SK-N-SH treated with all-trans-retinoic acid at 6 μM for 48 hours (cell line): ENCODE measurements at regions not wholly inside any gene's neighbourhood (a gene's known extent, or its start where the extent isn't known, plus 50 kb on each side); places are given as distances from the start of the nearest gene placed in this dataset.

Experiments
- ATAC-seq: fragments of 200-7000 bp; cut with Tn5 transposase; 3 replicates; pipeline ENCODE4 v1.9.1; 2020; ENCODE audit warnings: mild to moderate bottlenecking, moderate library complexity
- ARNTL ChIP-seq: fragments of 450-650 bp; formaldehyde crosslinking; IDR thresholded peaks from 2 replicates; pipeline ENCODE4 v1.5.0; 2020; ENCODE audit warnings: low read depth, mild to moderate bottlenecking, moderate library complexity, borderline replicate concordance
- BACH2 ChIP-seq: fragments of 250-450 bp; sonication (Bioruptor Pico); IDR thresholded peaks from 2 replicates; pipeline ENCODE4 v1.9.0; 2021; ENCODE audit warnings: mild to moderate bottlenecking, borderline replicate concordance
- CREB5 ChIP-seq: fragments of 250-450 bp; sonication (Bioruptor Pico); IDR thresholded peaks from 2 replicates; pipeline ENCODE4 v1.5.1; 2020; ENCODE audit warnings: low read depth, mild to moderate bottlenecking, moderate library complexity
- CSDC2 ChIP-seq: fragments of 250-450 bp; sonication (Bioruptor Pico); IDR thresholded peaks from 2 replicates; pipeline ENCODE4 v1.5.0; 2020; ENCODE audit warnings: mild to moderate bottlenecking, moderate library complexity
- CSRNP3 ChIP-seq: fragments of 250-450 bp; sonication (Bioruptor Pico); IDR thresholded peaks from 2 replicates; pipeline ENCODE4 v1.5.1; 2021; ENCODE audit warnings: mild to moderate bottlenecking, moderate library complexity
- GLIS3 ChIP-seq: fragments of 250-450 bp; sonication (Bioruptor Pico); IDR thresholded peaks from 2 replicates; pipeline ENCODE4 v1.5.0; 2020; ENCODE audit warnings: mild to moderate bottlenecking, moderate library complexity
- ISL1 ChIP-seq: fragments of 250-450 bp; sonication (Bioruptor Pico); IDR thresholded peaks from 2 replicates; pipeline ENCODE4 v2.1.2; 2022; ENCODE audit warnings: mild to moderate bottlenecking, moderate library complexity
- OSR1 ChIP-seq: fragments of 250-450 bp; sonication (Bioruptor Pico); IDR thresholded peaks from 2 replicates; pipeline ENCODE4 v1.8.0; 2022; ENCODE audit warnings: moderate library complexity, mild to moderate bottlenecking, inconsistent platforms
- PATZ1 ChIP-seq: fragments of 250-450 bp; sonication (Bioruptor Pico); IDR thresholded peaks from 2 replicates; pipeline ENCODE4 v1.8.0; 2020; ENCODE audit warnings: mild to moderate bottlenecking, moderate library complexity, borderline replicate concordance
- POU6F1 ChIP-seq: fragments of 250-450 bp; sonication (Bioruptor Pico); IDR thresholded peaks from 2 replicates; pipeline ENCODE4 v1.8.0; 2021; ENCODE audit warnings: low read depth, mild to moderate bottlenecking, moderate library complexity, borderline replicate concordance
- RARB ChIP-seq: fragments of 250-450 bp; sonication (Bioruptor Pico); IDR thresholded peaks from 2 replicates; pipeline ENCODE4 v1.8.0; 2021; ENCODE audit warnings: mild to moderate bottlenecking, moderate library complexity
- SNAI2 ChIP-seq: fragments of 250-450 bp; sonication (Bioruptor Pico); IDR thresholded peaks from 2 replicates; pipeline ENCODE4 v1.5.0; 2020; ENCODE audit warnings: mild to moderate bottlenecking, moderate library complexity
- TCF4 ChIP-seq: fragments of 250-450 bp; sonication (Bioruptor Pico); IDR thresholded peaks from 2 replicates; pipeline ENCODE4 v1.8.0; 2021; ENCODE audit warnings: mild to moderate bottlenecking, moderate library complexity, borderline replicate concordance
- TOX ChIP-seq: fragments of 250-450 bp; sonication (Bioruptor Pico); IDR thresholded peaks from 2 replicates; pipeline ENCODE4 v1.8.0; 2021; ENCODE audit warnings: mild to moderate bottlenecking, moderate library complexity, borderline replicate concordance
- TSHZ2 ChIP-seq: fragments of 250-450 bp; sonication (Bioruptor Pico); IDR thresholded peaks from 2 replicates; pipeline ENCODE4 v1.5.0; 2020; ENCODE audit warnings: mild to moderate bottlenecking, moderate library complexity
- ZC3H10 ChIP-seq: fragments of 250-450 bp; sonication (Bioruptor Pico); IDR thresholded peaks from 2 replicates; pipeline ENCODE4 v1.5.1; 2021; ENCODE audit warnings: mild to moderate bottlenecking, moderate library complexity
- ZFP3 ChIP-seq: fragments of 250-450 bp; sonication (Bioruptor Pico); IDR thresholded peaks from 2 replicates; pipeline ENCODE4 v1.5.0; 2020; ENCODE audit warnings: mild to moderate bottlenecking, moderate library complexity
- ZFP30 ChIP-seq: fragments of 450-650 bp; formaldehyde crosslinking; IDR thresholded peaks from 2 replicates; pipeline ENCODE4 v1.5.0; 2022; ENCODE audit warnings: mild to moderate bottlenecking, moderate library complexity
- ZNF70 ChIP-seq: fragments of 450-650 bp; formaldehyde crosslinking; IDR thresholded peaks from 2 replicates; pipeline ENCODE4 v1.5.0; 2020; ENCODE audit warnings: mild to moderate bottlenecking, moderate library complexity
- ZNF8 ChIP-seq: fragments of 450-650 bp; formaldehyde crosslinking; IDR thresholded peaks from 2 replicates; pipeline ENCODE4 v1.5.0; 2020; ENCODE audit warnings: mild to moderate bottlenecking, moderate library complexity

- TF ChIP-seq GLIS3 (no peak), BACH2 (no peak), PATZ1 (CRISPR knock-in tag) (no peak), TOX (CRISPR knock-in tag) (no peak), RARB (CRISPR knock-in tag) (no peak), ARNTL (no peak), POU6F1 (CRISPR knock-in tag) (no peak), ZNF70 (CRISPR knock-in tag) (no peak), CSRNP3 (CRISPR knock-in tag) (no peak), ZFP30 (no peak), SNAI2 (CRISPR knock-in tag) (no peak)
- no peak for ATAC-seq
These were observed 971.3 kb upstream of the FAM98A start for GRCh38 chr2:34570266-34570872.

- ATAC-seq, result no peak
- no peak for TF ChIP-seq ZC3H10
- no peak for TF ChIP-seq ZFP30
- no peak for TF ChIP-seq TSHZ2 (CRISPR knock-in tag)
- no peak for TF ChIP-seq ZNF70 (CRISPR knock-in tag)
- no peak for TF ChIP-seq ZNF8 (CRISPR knock-in tag)
- TF ChIP-seq ISL1 (CRISPR knock-in tag), result no peak
- TF ChIP-seq BACH2, result no peak
- TF ChIP-seq GLIS3, result no peak
- TF ChIP-seq CSRNP3 (CRISPR knock-in tag), result no peak
- TF ChIP-seq TCF4 (CRISPR knock-in tag), result no peak
- no peak for TF ChIP-seq CSDC2 (CRISPR knock-in tag)
These were observed 968.0 kb upstream of the FAM98A start for GRCh38 chr2:34567128-34567527.

- TF ChIP-seq CREB5 (CRISPR knock-in tag), result no peak
- TF ChIP-seq SNAI2 (CRISPR knock-in tag), result no peak
- no peak for TF ChIP-seq OSR1
- no peak for TF ChIP-seq ZFP3 (CRISPR knock-in tag)
- TF ChIP-seq ARNTL, result no peak
- no peak for TF ChIP-seq ZNF8 (CRISPR knock-in tag)
- TF ChIP-seq, all 23 proteins: peak for 0
- no peak for ATAC-seq
These were observed 953.2 kb upstream of the FAM98A start for GRCh38 chr2:34552337-34552736.
